ENCODE measurements at regions not wholly inside any gene's neighbourhood (a gene's known extent, or its start where the extent isn't known, plus 50 kb on each side); places are given as distances from the start of the nearest gene placed in this dataset.
A peak's percentile ranks its signal among the peaks of the same experiment; 100 is the strongest.

DNA sequence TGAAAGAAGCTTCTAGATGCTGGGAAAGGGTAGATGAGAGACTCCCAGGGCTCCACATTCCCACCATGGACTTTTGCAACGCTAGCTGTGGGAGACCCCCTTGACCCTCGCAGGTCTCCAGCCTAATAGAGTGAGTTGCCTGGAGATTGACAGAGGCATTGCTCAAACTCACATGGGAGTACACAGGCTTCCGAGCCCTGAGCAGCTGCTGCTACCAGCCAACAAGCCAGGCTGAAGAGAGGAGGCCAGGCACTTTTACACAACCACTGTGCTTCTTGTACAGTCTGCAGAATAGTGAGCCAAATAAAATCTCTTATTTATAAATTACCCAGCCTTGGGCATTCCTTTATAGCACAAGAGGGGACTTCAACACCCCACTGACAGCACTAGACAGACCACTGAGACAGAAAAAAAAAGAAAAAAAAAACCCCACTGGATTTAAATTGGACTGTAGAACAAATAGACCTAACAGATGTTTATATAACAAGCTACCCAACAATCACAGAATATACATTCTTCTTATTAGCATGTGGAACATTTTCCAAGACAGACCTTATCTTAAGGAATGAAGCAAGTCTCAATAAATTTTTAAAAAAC lies 146.2 kb downstream of the ZFAND4 start:
- TF ChIP-seq, protein P1, sequence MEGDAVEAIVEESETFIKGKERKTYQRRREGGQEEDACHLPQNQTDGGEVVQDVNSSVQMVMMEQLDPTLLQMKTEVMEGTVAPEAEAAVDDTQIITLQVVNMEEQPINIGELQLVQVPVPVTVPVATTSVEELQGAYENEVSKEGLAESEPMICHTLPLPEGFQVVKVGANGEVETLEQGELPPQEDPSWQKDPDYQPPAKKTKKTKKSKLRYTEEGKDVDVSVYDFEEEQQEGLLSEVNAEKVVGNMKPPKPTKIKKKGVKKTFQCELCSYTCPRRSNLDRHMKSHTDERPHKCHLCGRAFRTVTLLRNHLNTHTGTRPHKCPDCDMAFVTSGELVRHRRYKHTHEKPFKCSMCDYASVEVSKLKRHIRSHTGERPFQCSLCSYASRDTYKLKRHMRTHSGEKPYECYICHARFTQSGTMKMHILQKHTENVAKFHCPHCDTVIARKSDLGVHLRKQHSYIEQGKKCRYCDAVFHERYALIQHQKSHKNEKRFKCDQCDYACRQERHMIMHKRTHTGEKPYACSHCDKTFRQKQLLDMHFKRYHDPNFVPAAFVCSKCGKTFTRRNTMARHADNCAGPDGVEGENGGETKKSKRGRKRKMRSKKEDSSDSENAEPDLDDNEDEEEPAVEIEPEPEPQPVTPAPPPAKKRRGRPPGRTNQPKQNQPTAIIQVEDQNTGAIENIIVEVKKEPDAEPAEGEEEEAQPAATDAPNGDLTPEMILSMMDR (IDR thresholded peaks at IDR 0.05; ENCODE audit: control extremely low read depth, extremely low read depth): no peak
- DNase-seq (peak; percentile 18 to 55 (median 52)), ATAC-seq (ENCODE audit: insufficient read depth, low FRiP score) (no peak)
- WGBS, 2 donors: 72 to 78% methylated on average over 3 of the region's 3 CpGs
- no peaks in the 10 kb centered on the region for H3K27me3 ChIP-seq (ENCODE audit: control insufficient read depth in 3 of 3, insufficient read depth in 3 of 3, low read length in 2 of 3)
- H3K9me3 ChIP-seq (ENCODE audit: control insufficient read depth in 4 of 4, insufficient read depth in 3 of 4, low read length in 3 of 4): no peaks in the 10 kb centered on the region
- H3K4me3 ChIP-seq: no peak overlapping the region
- H3K36me3 ChIP-seq (ENCODE audit: control insufficient read depth in 4 of 4, insufficient read depth in 4 of 4, low read length in 4 of 4): no peaks in the 10 kb centered on the region
- H3K9ac ChIP-seq (ENCODE audit: insufficient read depth in 1 of 2, low read length in 2 of 2): no peak overlapping the region
- peaks cover 0 to 11% (median 7%) of the 10 kb centered on the region in 5 donors for H3K4me1 ChIP-seq (ENCODE audit: control insufficient read depth in 5 of 5, insufficient read depth in 5 of 5, low read length in 5 of 5)
- H3K27ac ChIP-seq (ENCODE audit: low read depth in 1 of 2, low read length in 1 of 2): no peak overlapping the region

DNA sequence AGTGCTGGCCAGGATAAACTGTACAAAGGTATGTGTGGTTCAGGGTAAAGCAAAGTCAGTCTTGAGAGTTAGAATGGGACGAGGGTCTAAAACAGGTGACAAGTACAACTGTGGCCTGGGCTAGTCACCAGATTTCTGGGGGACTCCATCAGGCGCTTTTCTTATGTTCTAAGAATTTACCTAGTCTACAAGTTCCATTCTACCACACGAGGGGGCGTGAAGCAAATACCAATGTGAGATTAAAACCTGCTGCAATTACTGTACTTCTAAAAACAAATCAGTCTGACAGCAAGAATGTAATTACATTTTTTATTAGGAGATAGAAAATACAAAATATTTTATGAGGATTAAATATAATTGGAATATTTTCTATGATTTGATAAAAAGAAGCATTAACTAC lies 146.5 kb downstream of the ALOX5 start:
- WGBS, 2 donors: 94 to 97% methylated on average over 4 of the region's 4 CpGs
- H3K4me1 ChIP-seq (ENCODE audit: control insufficient read depth in 5 of 5, insufficient read depth in 5 of 5, low read length in 5 of 5): peaks cover 0 to 7% (median under 1%) of the 10 kb centered on the region in 5 donors
- H3K27ac ChIP-seq (ENCODE audit: low read depth in 1 of 2, low read length in 1 of 2): no peak overlapping the region
- H3K27me3 ChIP-seq (ENCODE audit: control insufficient read depth in 3 of 3, insufficient read depth in 3 of 3, low read length in 2 of 3): no peaks in the 10 kb centered on the region
- H3K4me3 ChIP-seq: no peak overlapping the region
- no peak for ATAC-seq (ENCODE audit: insufficient read depth, low FRiP score)
- no peak overlapping the region for H3K9ac ChIP-seq (ENCODE audit: insufficient read depth in 1 of 2, low read length in 2 of 2)
- H3K9me3 ChIP-seq (ENCODE audit: control insufficient read depth in 4 of 4, insufficient read depth in 3 of 4, low read length in 3 of 4): no peaks in the 10 kb centered on the region
- no peak for DNase-seq
- TF ChIP-seq, protein P1 (IDR thresholded peaks at IDR 0.05; ENCODE audit: control extremely low read depth, extremely low read depth): no peak
- H3K36me3 ChIP-seq (ENCODE audit: control insufficient read depth in 4 of 4, insufficient read depth in 4 of 4, low read length in 4 of 4): no peaks in the 10 kb centered on the region

DNA sequence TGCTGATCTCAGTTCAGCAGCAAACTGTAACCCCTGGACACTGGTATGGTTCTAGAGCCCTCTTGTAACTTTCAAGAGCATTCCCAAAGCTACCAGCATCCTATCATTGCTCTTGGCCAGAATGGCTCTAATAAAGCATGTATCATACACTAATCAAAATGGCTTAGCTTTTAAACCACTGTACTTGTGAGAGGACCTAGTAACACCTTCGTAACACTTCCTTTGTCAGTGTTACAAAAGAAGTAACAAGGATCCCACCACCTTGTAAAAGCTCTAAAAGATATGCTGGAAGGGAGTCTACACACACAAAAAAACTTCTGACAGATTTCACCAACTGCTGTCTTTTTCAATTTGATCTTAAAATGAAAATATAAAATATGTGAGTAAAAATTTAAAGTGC lies 144.7 kb downstream of the ALOX5 start:
- no peak overlapping the region for H3K4me3 ChIP-seq
- WGBS, 2 donors: 85 to 98% methylated on average over 1 of the region's 1 CpG
- H3K4me1 ChIP-seq (ENCODE audit: control insufficient read depth in 5 of 5, insufficient read depth in 5 of 5, low read length in 5 of 5): peaks cover 0 to 11% (median 4%) of the 10 kb centered on the region in 5 donors
- no peaks in the 10 kb centered on the region for H3K9me3 ChIP-seq (ENCODE audit: control insufficient read depth in 4 of 4, insufficient read depth in 3 of 4, low read length in 3 of 4)
- H3K27me3 ChIP-seq (ENCODE audit: control insufficient read depth in 3 of 3, insufficient read depth in 3 of 3, low read length in 2 of 3): no peaks in the 10 kb centered on the region
- H3K27ac ChIP-seq (ENCODE audit: low read depth in 1 of 2, low read length in 1 of 2): no peak overlapping the region
- ATAC-seq (ENCODE audit: insufficient read depth, low FRiP score): no peak
- H3K9ac ChIP-seq (ENCODE audit: insufficient read depth in 1 of 2, low read length in 2 of 2): no peak overlapping the region
- H3K36me3 ChIP-seq (ENCODE audit: control insufficient read depth in 4 of 4, insufficient read depth in 4 of 4, low read length in 4 of 4): no peaks in the 10 kb centered on the region
- TF ChIP-seq, protein P1 (IDR thresholded peaks at IDR 0.05; ENCODE audit: control extremely low read depth, extremely low read depth): no peak
- no peak for DNase-seq

DNA sequence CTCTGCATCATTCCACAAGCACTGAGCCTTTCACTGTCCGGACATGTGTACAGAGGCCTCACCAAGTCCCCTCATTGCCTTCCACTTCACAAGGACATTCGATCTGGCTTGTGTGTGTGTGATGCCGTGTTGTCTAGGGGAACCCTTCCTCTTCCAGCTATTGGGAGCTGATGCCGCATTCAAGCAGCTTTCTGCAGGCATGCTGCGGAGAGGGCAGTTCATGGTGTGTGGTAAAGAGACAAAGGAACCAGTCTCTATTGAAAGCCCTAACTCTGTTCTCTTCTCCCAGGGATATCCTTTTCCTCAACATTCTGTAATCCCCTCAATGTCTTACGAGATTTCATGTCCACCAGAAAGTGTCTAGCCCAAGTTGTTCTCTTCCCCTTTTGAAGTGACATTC lies 141.6 kb downstream of the ALOX5 start:
- Histone ChIP-seq H3K4me1 (ENCODE audit: control insufficient read depth in 5 of 5, insufficient read depth in 5 of 5, low read length in 5 of 5) (peaks cover 0 to 9% (median 4%) of the 10 kb centered on the region in 5 donors), H3K27me3 (ENCODE audit: control insufficient read depth in 3 of 3, insufficient read depth in 3 of 3, low read length in 2 of 3) (no peaks in the 10 kb centered on the region), H3K4me3 (no peak overlapping the region), H3K27ac (ENCODE audit: low read depth in 1 of 2, low read length in 1 of 2) (no peak overlapping the region), H3K9me3 (ENCODE audit: control insufficient read depth in 4 of 4, insufficient read depth in 3 of 4, low read length in 3 of 4) (no peaks in the 10 kb centered on the region), H3K9ac (ENCODE audit: insufficient read depth in 1 of 2, low read length in 2 of 2) (no peak overlapping the region), H3K36me3 (ENCODE audit: control insufficient read depth in 4 of 4, insufficient read depth in 4 of 4, low read length in 4 of 4) (no peaks in the 10 kb centered on the region)
- 85 to 89% methylated on average over 6 of the region's 6 CpGs for WGBS, 2 donors
- ATAC-seq (ENCODE audit: insufficient read depth, low FRiP score): no peak
- DNase-seq: no peak
- TF ChIP-seq, protein P1 (IDR thresholded peaks at IDR 0.05; ENCODE audit: control extremely low read depth, extremely low read depth): no peak
